ENCODE measurements at regions not wholly inside any gene's neighbourhood (a gene's known extent, or its start where the extent isn't known, plus 50 kb on each side); places are given as distances from the start of the nearest gene placed in this dataset.

DNA sequence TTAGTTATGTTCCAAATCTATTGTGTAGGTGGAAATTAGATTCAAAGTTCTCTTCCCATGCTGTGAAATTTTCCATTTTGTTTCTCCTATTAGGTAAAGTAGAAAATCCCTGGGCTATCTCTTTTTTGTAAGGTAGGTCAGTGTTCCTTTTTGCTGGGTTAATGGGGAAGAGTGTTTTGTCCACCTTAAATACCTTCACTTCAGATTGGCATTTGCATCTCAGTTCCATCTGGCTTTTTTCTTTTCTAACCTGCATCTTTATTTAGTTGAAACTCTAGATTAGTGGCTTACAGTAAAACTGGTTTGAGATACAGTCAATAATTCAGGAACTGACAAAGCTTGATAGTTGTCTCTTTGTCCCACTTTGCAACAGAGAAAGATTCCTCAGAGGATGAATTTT lies 1115.8 kb downstream of the PDHA2 start:
- no peak for DNase-seq (ENCODE audit: low read depth, low spot score)
- no peaks in the 10 kb centered on the region for H3K27me3 ChIP-seq (ENCODE audit: control insufficient read depth, insufficient read depth, low read length)
- ATAC-seq = no peak
- BruUV-seq (replicated peaks) = no TSS peak
- no peaks in the 10 kb centered on the region for H3K36me3 ChIP-seq (ENCODE audit: control insufficient read depth, insufficient read depth, low read length)
- no peak overlapping the region for H3K4me3 ChIP-seq (ENCODE audit: low read depth in 2 of 2, low read length in 2 of 2)
- intact Hi-C loops (cut with micrococcal nuclease; ENCODE audit: unreplicated experiment) (no loop called here), in situ Hi-C loops (cut with HindIII; ENCODE audit: low pct_unique_long_range_greater_than_20kb, low sequenced_read_pairs) (no loop called here)
- ChIA-PET POLR2A (no interaction called here), CTCF (no interaction called here)
- H3K4me1 ChIP-seq (ENCODE audit: control insufficient read depth, insufficient read depth, low read length) = no peaks in the 10 kb centered on the region
- H3K9me3 ChIP-seq (ENCODE audit: control insufficient read depth, insufficient read depth, low read depth, low read length) = no peaks in the 10 kb centered on the region
- TF ChIP-seq POLR2AphosphoS5 (IDR thresholded peaks at IDR 0.05; ENCODE audit: low read depth, low read length) = no peak
- no peak overlapping the region for H3K27ac ChIP-seq (ENCODE audit: low read length)

GRCh38 chr4:96969455-96969854 lies 1129.6 kb downstream of the PDHA2 start:
- no TSS peak for BruUV-seq (replicated peaks)
- no peaks in the 10 kb centered on the region for H3K9me3 ChIP-seq (ENCODE audit: control insufficient read depth, insufficient read depth, low read depth, low read length)
- no peak overlapping the region for H3K27ac ChIP-seq (ENCODE audit: low read length)
- ATAC-seq (no peak), DNase-seq (ENCODE audit: low read depth, low spot score) (no peak)
- POLR2A ChIA-PET = no interaction called here
- no peak for TF ChIP-seq POLR2AphosphoS5 (IDR thresholded peaks at IDR 0.05; ENCODE audit: low read depth, low read length)
- TF ChIP-seq, protein P1, sequence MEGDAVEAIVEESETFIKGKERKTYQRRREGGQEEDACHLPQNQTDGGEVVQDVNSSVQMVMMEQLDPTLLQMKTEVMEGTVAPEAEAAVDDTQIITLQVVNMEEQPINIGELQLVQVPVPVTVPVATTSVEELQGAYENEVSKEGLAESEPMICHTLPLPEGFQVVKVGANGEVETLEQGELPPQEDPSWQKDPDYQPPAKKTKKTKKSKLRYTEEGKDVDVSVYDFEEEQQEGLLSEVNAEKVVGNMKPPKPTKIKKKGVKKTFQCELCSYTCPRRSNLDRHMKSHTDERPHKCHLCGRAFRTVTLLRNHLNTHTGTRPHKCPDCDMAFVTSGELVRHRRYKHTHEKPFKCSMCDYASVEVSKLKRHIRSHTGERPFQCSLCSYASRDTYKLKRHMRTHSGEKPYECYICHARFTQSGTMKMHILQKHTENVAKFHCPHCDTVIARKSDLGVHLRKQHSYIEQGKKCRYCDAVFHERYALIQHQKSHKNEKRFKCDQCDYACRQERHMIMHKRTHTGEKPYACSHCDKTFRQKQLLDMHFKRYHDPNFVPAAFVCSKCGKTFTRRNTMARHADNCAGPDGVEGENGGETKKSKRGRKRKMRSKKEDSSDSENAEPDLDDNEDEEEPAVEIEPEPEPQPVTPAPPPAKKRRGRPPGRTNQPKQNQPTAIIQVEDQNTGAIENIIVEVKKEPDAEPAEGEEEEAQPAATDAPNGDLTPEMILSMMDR (IDR thresholded peaks at IDR 0.05) = no peak
- H3K27me3 ChIP-seq (ENCODE audit: control insufficient read depth, insufficient read depth, low read length) = no peaks in the 10 kb centered on the region
- in situ Hi-C loops (cut with HindIII; ENCODE audit: low pct_unique_long_range_greater_than_20kb, low sequenced_read_pairs) (no loop called here), intact Hi-C loops (cut with micrococcal nuclease; ENCODE audit: unreplicated experiment) (no loop called here)
- no peak overlapping the region for H3K4me3 ChIP-seq (ENCODE audit: low read depth in 2 of 2, low read length in 2 of 2)
- no peaks in the 10 kb centered on the region for H3K36me3 ChIP-seq (ENCODE audit: control insufficient read depth, insufficient read depth, low read length)
- no peaks in the 10 kb centered on the region for H3K4me1 ChIP-seq (ENCODE audit: control insufficient read depth, insufficient read depth, low read length)
- CTCF ChIA-PET = no interaction called here

GRCh38 chr4:96972920-96973319 lies 1133.0 kb downstream of the PDHA2 start:
- DNase-seq (ENCODE audit: low read depth, low spot score) = no peak
- Histone ChIP-seq H3K4me3 (ENCODE audit: low read depth in 2 of 2, low read length in 2 of 2) (no peak overlapping the region), H3K4me1 (ENCODE audit: control insufficient read depth, insufficient read depth, low read length) (no peaks in the 10 kb centered on the region), H3K27ac (ENCODE audit: low read length) (no peak overlapping the region), H3K36me3 (ENCODE audit: control insufficient read depth, insufficient read depth, low read length) (no peaks in the 10 kb centered on the region), H3K27me3 (ENCODE audit: control insufficient read depth, insufficient read depth, low read length) (no peaks in the 10 kb centered on the region), H3K9me3 (ENCODE audit: control insufficient read depth, insufficient read depth, low read depth, low read length) (no peaks in the 10 kb centered on the region)
- TF ChIP-seq POLR2AphosphoS5 (IDR thresholded peaks at IDR 0.05; ENCODE audit: low read depth, low read length) (no peak), SIN3A (IDR thresholded peaks at IDR 0.05; ENCODE audit: borderline replicate concordance, insufficient read depth, low read depth, low read length) (no peak), TCF7L2 (IDR thresholded peaks at IDR 0.05; ENCODE audit: low read depth, low read length) (no peak)
- TF ChIP-seq, protein P2, sequence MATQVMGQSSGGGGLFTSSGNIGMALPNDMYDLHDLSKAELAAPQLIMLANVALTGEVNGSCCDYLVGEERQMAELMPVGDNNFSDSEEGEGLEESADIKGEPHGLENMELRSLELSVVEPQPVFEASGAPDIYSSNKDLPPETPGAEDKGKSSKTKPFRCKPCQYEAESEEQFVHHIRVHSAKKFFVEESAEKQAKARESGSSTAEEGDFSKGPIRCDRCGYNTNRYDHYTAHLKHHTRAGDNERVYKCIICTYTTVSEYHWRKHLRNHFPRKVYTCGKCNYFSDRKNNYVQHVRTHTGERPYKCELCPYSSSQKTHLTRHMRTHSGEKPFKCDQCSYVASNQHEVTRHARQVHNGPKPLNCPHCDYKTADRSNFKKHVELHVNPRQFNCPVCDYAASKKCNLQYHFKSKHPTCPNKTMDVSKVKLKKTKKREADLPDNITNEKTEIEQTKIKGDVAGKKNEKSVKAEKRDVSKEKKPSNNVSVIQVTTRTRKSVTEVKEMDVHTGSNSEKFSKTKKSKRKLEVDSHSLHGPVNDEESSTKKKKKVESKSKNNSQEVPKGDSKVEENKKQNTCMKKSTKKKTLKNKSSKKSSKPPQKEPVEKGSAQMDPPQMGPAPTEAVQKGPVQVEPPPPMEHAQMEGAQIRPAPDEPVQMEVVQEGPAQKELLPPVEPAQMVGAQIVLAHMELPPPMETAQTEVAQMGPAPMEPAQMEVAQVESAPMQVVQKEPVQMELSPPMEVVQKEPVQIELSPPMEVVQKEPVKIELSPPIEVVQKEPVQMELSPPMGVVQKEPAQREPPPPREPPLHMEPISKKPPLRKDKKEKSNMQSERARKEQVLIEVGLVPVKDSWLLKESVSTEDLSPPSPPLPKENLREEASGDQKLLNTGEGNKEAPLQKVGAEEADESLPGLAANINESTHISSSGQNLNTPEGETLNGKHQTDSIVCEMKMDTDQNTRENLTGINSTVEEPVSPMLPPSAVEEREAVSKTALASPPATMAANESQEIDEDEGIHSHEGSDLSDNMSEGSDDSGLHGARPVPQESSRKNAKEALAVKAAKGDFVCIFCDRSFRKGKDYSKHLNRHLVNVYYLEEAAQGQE (IDR thresholded peaks at IDR 0.05; ENCODE audit: insufficient read depth in 1 of 2, low read depth in 2 of 2, low read length in 1 of 2) = no peak
- TF ChIP-seq, protein P1 (IDR thresholded peaks at IDR 0.05) = no peak
- ATAC-seq = no peak
- intact Hi-C loops (cut with micrococcal nuclease; ENCODE audit: unreplicated experiment) (no loop called here), in situ Hi-C loops (cut with HindIII; ENCODE audit: low pct_unique_long_range_greater_than_20kb, low sequenced_read_pairs) (no loop called here)
- ChIA-PET CTCF (no interaction called here), POLR2A (no interaction called here)
- no TSS peak for BruUV-seq (replicated peaks)

Measured in Panc1 (cell line).